Ramos (cell line): ENCODE measurements at regions not wholly inside any gene's neighbourhood (a gene's known extent, or its start where the extent isn't known, plus 50 kb on each side); places are given as distances from the start of the nearest gene placed in this dataset.

Experiments
- in situ Hi-C: fragments of 300-500 bp; cut with MboI; formaldehyde crosslinking; loops from one replicate; pipeline ENCODE4 v1.14.3; 2022; ENCODE audit warnings: low sequenced_read_pairs; ENCODE audit not compliant: unreplicated experiment

- in situ Hi-C loops, result no loop called here
Measured at GRCh38 chr2:145185696-145186095, 665.8 kb upstream of the ZEB2 start.

- in situ Hi-C loops, result no loop called here
Measured at GRCh38 chr2:145184741-145185651, 665.1 kb upstream of the ZEB2 start.

GRCh38 chr2:145169285-145169684 lies 649.4 kb upstream of the ZEB2 start:
- in situ Hi-C loops, result no loop called here

GRCh38 chr2:145168091-145168490 lies 648.2 kb upstream of the ZEB2 start:
- in situ Hi-C loops, result no loop called here

- in situ Hi-C loops, result no loop called here
Measured at GRCh38 chr2:145166731-145167302, 646.9 kb upstream of the ZEB2 start.

GRCh38 chr2:145161656-145162055 lies 641.7 kb upstream of the ZEB2 start:
- in situ Hi-C loops, result no loop called here

- in situ Hi-C loops, result no loop called here
Measured at GRCh38 chr2:145160855-145161254, 640.9 kb upstream of the ZEB2 start.

DNA sequence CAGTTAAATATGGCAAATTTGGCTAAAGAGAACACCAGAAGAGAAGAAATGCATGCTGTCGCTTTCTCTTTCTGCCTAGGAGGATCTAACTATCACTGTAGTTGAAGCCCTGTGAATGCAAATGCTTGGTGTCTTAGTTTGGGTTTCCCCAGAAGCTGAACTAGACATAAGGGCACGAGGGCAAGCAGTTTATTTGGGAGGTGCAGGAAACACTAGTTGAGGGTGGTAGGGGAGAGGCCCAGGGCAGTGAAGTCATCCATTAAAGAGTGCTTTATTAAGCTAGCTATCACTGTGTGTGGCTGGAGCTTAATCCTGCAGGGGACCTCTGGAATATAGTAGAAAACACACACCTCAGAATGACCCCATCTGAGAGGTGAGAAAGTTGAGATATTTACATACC lies 639.8 kb upstream of the ZEB2 start:
- in situ Hi-C loops, result no loop called here

GRCh38 chr2:145157741-145158591 lies 638.0 kb upstream of the ZEB2 start:
- in situ Hi-C loops, result no loop called here

- in situ Hi-C loops, result no loop called here
Measured at GRCh38 chr2:145157036-145157675, 637.2 kb upstream of the ZEB2 start.

DNA sequence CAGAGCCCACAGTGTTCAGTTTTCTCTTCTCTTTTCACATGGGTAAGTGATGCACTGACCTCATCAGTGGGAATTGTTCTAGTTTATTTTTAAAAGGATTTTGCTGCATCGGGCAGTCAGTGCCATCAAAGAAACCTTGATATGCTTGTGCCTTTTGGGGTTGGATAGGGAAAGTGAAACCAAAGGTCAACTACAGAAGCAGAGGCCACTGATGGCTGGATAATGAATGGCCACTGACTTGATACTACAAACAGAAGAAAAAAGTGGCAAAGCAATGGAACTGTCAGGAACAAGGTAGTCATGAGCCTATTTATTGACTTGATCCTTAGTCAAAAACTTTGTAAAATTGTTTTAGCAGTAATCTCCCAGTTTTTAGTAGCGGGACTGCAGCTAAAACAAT lies 636.3 kb upstream of the ZEB2 start:
- in situ Hi-C loops, result no loop called here

GRCh38 chr2:145155196-145155595 lies 635.3 kb upstream of the ZEB2 start:
- in situ Hi-C loops, result no loop called here

DNA sequence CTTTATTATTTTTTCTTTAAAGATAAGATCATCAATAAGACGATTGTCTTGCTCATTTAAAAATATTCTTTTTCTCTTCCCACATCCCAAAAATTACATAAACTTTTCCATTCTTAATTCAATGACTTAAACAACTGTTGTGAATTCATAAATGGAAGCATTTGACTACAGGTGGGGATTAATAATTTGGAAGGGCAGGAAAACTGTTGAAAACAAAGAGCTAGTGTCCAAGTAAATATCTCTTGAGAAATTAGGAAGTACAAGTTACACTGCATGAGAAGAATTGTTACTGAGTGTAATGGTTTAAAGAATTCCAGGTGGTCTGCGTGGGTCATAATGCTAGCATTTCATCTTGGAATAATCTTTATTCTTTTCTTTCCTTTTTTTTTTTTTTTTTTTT lies 634.8 kb upstream of the ZEB2 start:
- in situ Hi-C loops, result no loop called here

GRCh38 chr2:145146691-145147090 lies 626.8 kb upstream of the ZEB2 start:
- in situ Hi-C loops, result no loop called here

DNA sequence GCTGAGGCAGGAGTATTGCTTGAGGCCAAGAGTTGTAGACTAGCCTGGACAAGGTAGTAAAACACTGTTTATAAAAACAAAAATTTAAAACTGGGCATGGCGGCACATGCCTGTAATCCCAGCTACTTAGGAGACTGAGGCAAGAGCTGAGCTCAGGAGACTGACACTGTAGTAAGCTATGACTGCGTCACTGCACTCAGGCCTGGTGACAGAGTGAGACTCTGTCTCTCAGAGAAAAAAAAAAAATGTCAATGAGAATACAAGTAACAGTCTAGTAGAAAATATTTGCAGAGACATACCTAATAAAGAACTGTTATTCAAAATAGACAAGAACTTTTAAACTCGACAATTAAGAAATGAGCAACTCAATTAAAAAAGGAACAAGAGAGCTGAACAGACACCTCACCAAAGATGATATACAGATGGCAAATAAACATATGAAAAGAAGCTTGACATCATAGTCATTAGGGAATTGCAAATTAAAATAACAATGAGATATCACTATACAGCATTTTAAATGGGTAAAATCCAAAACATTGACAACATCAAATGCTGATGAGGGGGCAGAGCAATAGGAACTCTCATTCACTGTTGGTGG lies 624.3 kb upstream of the ZEB2 start:
- in situ Hi-C loops, result no loop called here

DNA sequence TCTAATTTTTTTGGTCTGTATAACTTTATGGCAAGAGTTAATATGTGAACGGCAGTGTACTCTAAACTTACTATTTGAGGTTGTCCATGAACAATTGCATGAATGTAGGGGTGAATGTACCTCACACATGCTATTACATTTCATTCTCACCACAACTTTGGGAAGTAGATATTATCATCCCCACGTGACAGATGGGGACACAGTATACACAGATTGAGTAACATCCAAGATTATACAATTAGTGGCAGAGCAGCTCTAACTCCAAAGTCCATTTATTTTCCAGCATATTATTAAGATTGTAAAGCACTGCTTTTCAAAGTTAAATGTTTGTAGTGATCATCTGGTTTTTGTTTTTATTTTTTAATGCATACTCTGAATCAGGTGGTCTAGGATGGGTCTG lies 622.1 kb upstream of the ZEB2 start:
- in situ Hi-C loops, result no loop called here

GRCh38 chr2:145140658-145141057 lies 620.7 kb upstream of the ZEB2 start:
- in situ Hi-C loops, result no loop called here

DNA sequence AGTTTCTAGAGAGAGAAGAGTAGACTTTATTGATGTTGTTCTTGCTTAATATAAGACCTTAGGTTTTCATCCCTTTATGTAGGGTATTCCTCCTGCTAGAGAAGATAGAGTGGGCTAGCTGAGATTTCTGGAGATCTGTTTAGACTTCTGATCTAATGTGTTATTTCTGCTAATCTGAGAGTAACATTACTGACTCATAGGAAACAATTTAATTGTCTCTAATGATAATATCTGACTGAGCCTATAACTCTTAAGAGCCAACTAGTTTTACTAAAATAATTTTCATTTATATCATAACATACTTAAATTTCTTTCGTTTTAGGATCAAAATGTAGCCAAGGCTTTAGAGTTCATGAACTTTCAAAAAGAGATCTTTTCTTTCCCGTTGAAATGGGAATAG lies 618.7 kb upstream of the ZEB2 start:
- in situ Hi-C loops, result no loop called here

GRCh38 chr2:145137901-145138300 lies 618.0 kb upstream of the ZEB2 start:
- in situ Hi-C loops, result no loop called here

DNA sequence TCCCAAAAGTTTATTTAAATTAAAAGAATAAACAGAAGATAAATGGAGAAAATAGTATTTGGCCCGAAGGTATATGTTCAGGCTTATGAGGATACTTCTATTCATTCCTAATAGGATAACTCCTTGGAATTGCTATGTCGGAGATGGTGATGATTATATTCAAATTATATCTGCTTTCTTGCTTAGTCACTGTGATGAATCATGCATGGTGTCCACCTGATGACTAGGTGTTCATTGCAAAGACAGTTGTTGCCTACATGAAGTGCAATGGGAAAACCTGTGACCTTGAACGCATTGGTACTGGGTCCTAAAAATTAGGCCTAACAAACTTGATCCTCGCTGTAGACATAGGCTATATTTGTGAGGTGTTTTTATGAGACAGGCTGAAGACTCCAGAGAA lies 617.3 kb upstream of the ZEB2 start:
- in situ Hi-C loops, result no loop called here
